ENCODE measurements at regions not wholly inside any gene's neighbourhood (a gene's known extent, or its start where the extent isn't known, plus 50 kb on each side); places are given as distances from the start of the nearest gene placed in this dataset.

DNA sequence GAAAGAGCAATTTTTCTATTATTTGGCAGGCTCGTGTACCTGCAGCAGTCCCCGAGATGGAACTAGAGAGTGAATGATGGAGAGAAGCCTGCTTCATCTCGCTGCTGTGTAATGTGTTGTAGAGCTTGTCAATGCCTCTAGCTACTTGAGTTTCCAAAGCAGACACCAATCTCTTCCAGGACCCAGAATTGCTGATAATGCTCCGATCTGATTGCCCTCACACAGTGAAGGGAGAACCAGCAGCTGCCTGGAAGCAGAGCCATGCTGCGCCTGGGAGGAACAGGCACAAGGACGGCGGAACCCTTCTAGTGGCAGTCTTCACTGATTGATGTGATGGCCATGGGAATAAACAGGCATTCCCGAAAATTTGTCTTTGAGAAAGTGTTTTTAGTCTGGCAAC is 288.0 kb downstream of the ICE1 start:
- TF ChIP-seq, protein P1, sequence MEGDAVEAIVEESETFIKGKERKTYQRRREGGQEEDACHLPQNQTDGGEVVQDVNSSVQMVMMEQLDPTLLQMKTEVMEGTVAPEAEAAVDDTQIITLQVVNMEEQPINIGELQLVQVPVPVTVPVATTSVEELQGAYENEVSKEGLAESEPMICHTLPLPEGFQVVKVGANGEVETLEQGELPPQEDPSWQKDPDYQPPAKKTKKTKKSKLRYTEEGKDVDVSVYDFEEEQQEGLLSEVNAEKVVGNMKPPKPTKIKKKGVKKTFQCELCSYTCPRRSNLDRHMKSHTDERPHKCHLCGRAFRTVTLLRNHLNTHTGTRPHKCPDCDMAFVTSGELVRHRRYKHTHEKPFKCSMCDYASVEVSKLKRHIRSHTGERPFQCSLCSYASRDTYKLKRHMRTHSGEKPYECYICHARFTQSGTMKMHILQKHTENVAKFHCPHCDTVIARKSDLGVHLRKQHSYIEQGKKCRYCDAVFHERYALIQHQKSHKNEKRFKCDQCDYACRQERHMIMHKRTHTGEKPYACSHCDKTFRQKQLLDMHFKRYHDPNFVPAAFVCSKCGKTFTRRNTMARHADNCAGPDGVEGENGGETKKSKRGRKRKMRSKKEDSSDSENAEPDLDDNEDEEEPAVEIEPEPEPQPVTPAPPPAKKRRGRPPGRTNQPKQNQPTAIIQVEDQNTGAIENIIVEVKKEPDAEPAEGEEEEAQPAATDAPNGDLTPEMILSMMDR (IDR thresholded peaks at IDR 0.05) = no peak
- TF ChIP-seq EP300 (IDR thresholded peaks at IDR 0.05) = no peak
